GM12864 (cell line): ENCODE measurements at regions not wholly inside any gene's neighbourhood (a gene's known extent, or its start where the extent isn't known, plus 50 kb on each side); places are given as distances from the start of the nearest gene placed in this dataset.

Experiments
- DNase-seq: peaks from one replicate; pipeline ENCODE4 v3.0.0-alpha.2; 2011; ENCODE audit warnings: low read depth
- H3K4me3 ChIP-seq: 2 replicates; pipeline ENCODE4 v1.5.1; 2011; ENCODE audit warnings: mild to moderate bottlenecking, low read depth, low read length, control low read depth
- TF ChIP-seq, protein P1 (sequence below): IDR thresholded peaks from 2 replicates; pipeline ENCODE4 v1.5.1; 2011; ENCODE audit warnings: low read depth, mild to moderate bottlenecking, moderate library complexity, low read length, control low read depth, inconsistent platforms; ENCODE audit errors: missing control alignments

- TF ChIP-seq, protein P1, sequence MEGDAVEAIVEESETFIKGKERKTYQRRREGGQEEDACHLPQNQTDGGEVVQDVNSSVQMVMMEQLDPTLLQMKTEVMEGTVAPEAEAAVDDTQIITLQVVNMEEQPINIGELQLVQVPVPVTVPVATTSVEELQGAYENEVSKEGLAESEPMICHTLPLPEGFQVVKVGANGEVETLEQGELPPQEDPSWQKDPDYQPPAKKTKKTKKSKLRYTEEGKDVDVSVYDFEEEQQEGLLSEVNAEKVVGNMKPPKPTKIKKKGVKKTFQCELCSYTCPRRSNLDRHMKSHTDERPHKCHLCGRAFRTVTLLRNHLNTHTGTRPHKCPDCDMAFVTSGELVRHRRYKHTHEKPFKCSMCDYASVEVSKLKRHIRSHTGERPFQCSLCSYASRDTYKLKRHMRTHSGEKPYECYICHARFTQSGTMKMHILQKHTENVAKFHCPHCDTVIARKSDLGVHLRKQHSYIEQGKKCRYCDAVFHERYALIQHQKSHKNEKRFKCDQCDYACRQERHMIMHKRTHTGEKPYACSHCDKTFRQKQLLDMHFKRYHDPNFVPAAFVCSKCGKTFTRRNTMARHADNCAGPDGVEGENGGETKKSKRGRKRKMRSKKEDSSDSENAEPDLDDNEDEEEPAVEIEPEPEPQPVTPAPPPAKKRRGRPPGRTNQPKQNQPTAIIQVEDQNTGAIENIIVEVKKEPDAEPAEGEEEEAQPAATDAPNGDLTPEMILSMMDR = no peak
- H3K4me3 ChIP-seq = no peak overlapping the region
- DNase-seq = no peak
Observed at GRCh38 chr6:103140308-103141027, 1719.3 kb downstream of the HACE1 start.

- DNase-seq = no peak
- no peak overlapping the region for H3K4me3 ChIP-seq
- TF ChIP-seq, protein P1 = no peak
Observed at GRCh38 chr6:103139377-103139776, 1720.3 kb downstream of the HACE1 start.

GRCh38 chr6:103124471-103124870 lies 1731.0 kb downstream of the GRIK2 start:
- no peak for DNase-seq
- TF ChIP-seq, protein P1 = no peak
- no peak overlapping the region for H3K4me3 ChIP-seq

DNA sequence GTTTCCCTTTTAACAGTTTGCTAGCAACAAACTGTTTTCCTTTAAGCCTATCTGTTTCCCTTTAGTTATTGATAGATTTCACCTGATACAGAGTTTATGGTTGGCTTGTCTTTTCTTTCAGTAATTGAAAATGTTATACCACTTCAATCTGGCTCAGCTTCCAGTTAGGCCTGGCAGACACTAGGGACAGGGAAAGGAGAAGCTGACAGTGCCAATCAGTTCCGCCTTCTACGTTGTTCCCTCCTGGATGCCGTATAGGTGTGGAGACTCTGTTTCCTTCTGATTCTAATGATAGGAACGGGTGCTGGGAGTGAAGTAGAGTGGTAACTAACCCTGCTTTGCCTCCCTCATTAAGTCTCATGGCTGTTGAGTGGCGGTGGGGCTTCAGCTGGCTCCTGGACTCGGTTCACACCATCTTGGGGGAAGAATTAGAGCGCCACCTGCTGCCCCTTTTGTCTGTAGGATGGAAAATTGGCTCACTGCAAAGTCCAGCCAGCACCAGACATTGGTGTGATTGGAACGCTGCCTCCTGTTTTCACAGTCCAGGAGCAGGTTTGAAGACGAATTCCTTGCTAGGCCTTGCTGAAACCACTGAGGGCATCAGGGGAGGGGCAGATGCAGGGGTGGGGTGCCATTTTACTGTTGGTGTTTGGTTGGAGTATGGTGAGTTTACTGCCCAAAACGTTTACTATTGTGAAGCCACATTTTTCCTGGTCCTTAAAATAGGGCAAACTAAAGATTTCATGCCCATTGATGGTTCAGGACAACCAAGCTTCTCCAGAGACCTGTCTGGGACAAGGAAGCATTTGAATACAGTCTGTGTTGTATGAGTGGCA lies 1729.5 kb downstream of the GRIK2 start:
- no peak overlapping the region for H3K4me3 ChIP-seq
- DNase-seq = no peak
- TF ChIP-seq, protein P1 = peak; percentile 56

GRCh38 chr6:103119056-103119455 lies 1725.5 kb downstream of the GRIK2 start:
- DNase-seq = no peak
- TF ChIP-seq, protein P1 = no peak
- H3K4me3 ChIP-seq = no peak overlapping the region

- no peak for DNase-seq
- TF ChIP-seq, protein P1 = no peak
- no peak overlapping the region for H3K4me3 ChIP-seq
Observed at GRCh38 chr6:103114582-103114981, 1721.1 kb downstream of the GRIK2 start.
